ENCODE measurements at regions not wholly inside any gene's neighbourhood (a gene's known extent, or its start where the extent isn't known, plus 50 kb on each side); places are given as distances from the start of the nearest gene placed in this dataset.

DNA sequence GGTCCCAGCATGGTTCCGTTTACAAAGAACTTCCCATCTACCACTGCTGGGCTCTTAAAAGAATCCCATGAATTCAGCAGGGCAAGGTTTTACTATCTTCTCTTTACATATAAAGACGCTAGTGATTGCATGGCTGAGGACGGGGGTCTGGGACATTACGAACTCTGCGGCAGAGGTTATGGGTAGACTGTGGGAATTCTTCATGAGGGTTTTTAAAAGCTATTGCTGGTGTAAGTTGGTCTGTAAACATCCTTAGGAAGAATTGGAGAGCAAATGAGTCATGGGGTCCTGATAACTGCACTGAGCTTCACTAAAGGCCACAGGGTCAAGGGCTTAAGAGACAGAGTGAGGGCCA is 53.1 kb upstream of the TMEM72 start:
- no peak for DNase-seq
- Histone ChIP-seq H3K4me1 (ENCODE audit: control insufficient read depth in 5 of 5, insufficient read depth in 5 of 5, low read length in 5 of 5) (peaks cover 0 to 8% (median 0%) of the 10 kb centered on the region in 5 donors), H3K27me3 (ENCODE audit: control insufficient read depth in 3 of 3, insufficient read depth in 3 of 3, low read length in 2 of 3) (no peaks in the 10 kb centered on the region), H3K36me3 (ENCODE audit: control insufficient read depth in 4 of 4, insufficient read depth in 4 of 4, low read length in 4 of 4) (no peaks in the 10 kb centered on the region), H3K27ac (ENCODE audit: low read depth in 1 of 2, low read length in 1 of 2) (no peak overlapping the region), H3K4me3 (no peak overlapping the region), H3K9me3 (ENCODE audit: control insufficient read depth in 4 of 4, insufficient read depth in 3 of 4, low read length in 3 of 4) (no peaks in the 10 kb centered on the region), H3K9ac (ENCODE audit: insufficient read depth in 1 of 2, low read length in 2 of 2) (no peak overlapping the region)
- WGBS, 2 donors: 73 to 74% methylated on average over 5 of the region's 5 CpGs
- no peak for ATAC-seq (ENCODE audit: insufficient read depth, low FRiP score)
- TF ChIP-seq, protein P1, sequence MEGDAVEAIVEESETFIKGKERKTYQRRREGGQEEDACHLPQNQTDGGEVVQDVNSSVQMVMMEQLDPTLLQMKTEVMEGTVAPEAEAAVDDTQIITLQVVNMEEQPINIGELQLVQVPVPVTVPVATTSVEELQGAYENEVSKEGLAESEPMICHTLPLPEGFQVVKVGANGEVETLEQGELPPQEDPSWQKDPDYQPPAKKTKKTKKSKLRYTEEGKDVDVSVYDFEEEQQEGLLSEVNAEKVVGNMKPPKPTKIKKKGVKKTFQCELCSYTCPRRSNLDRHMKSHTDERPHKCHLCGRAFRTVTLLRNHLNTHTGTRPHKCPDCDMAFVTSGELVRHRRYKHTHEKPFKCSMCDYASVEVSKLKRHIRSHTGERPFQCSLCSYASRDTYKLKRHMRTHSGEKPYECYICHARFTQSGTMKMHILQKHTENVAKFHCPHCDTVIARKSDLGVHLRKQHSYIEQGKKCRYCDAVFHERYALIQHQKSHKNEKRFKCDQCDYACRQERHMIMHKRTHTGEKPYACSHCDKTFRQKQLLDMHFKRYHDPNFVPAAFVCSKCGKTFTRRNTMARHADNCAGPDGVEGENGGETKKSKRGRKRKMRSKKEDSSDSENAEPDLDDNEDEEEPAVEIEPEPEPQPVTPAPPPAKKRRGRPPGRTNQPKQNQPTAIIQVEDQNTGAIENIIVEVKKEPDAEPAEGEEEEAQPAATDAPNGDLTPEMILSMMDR (IDR thresholded peaks at IDR 0.05; ENCODE audit: control extremely low read depth, extremely low read depth): no peak

DNA sequence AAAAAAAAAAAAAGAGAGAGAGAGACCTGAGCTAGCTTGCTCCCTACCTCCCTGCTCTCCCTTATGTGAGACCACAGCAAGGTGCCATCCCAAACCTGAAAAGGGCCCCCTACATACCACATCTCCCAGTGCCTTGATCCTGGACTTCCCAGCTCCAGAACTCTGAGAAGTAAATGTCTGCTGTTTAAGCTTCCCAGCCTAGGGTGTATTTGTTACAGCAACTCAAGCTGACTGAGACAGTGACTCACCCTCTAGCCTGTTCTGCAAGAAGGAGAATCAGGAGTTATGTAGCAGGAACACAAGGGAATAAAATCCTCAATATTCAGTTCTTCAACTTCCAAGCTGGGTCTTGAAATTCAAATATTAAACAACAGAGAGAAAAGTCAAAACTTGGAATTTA is 52.1 kb upstream of the TMEM72 start:
- H3K9me3 ChIP-seq (ENCODE audit: control insufficient read depth in 4 of 4, insufficient read depth in 3 of 4, low read length in 3 of 4): no peaks in the 10 kb centered on the region
- H3K4me1 ChIP-seq (ENCODE audit: control insufficient read depth in 5 of 5, insufficient read depth in 5 of 5, low read length in 5 of 5): peaks cover 0 to 18% (median 0%) of the 10 kb centered on the region in 5 donors
- no peak overlapping the region for H3K9ac ChIP-seq (ENCODE audit: insufficient read depth in 1 of 2, low read length in 2 of 2)
- H3K27me3 ChIP-seq (ENCODE audit: control insufficient read depth in 3 of 3, insufficient read depth in 3 of 3, low read length in 2 of 3): no peaks in the 10 kb centered on the region
- no peak for ATAC-seq (ENCODE audit: insufficient read depth, low FRiP score)
- no peak overlapping the region for H3K4me3 ChIP-seq
- TF ChIP-seq, protein P1 (IDR thresholded peaks at IDR 0.05; ENCODE audit: control extremely low read depth, extremely low read depth): no peak
- no peaks in the 10 kb centered on the region for H3K36me3 ChIP-seq (ENCODE audit: control insufficient read depth in 4 of 4, insufficient read depth in 4 of 4, low read length in 4 of 4)
- H3K27ac ChIP-seq (ENCODE audit: low read depth in 1 of 2, low read length in 1 of 2): no peak overlapping the region
- DNase-seq: no peak

DNA sequence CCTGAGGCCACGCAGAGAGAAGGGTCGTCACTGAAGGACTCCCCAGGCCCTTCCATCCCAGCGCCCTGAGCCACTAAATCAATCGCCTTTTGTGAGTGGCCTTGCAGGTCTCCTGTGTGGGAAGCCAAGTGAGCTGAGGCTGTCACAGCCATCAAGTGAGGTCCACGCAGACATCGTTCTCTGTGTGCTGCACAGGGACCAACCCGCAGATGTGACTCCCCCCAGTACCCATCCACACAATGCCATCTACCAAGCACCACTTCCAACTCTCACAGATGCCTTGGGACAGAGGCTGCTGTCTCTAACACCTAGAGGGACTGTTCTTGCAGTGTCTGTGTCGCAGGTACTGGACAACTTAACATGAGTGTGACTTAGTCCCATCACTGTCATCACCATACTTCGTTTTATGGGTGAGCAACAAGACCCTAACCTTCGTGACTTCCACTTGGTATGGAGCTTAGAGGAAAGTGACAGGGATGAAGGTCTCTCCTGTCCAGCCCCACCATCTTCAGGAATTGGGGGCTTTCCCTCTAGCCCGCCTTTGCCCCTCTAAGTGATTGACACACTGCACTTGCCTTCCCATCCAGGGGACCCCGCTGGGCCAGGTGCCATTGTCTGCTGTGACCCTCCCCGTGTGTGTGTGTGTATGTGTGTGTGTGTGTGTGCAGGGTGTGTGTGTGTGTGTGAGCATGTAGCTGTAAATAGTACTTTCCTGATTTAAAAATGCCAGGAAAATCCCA is 51.4 kb upstream of the TMEM72 start:
- Histone ChIP-seq H3K36me3 (ENCODE audit: control insufficient read depth in 4 of 4, insufficient read depth in 4 of 4, low read length in 4 of 4) (no peaks in the 10 kb centered on the region), H3K9ac (ENCODE audit: insufficient read depth in 1 of 2, low read length in 2 of 2) (no peak overlapping the region), H3K27ac (ENCODE audit: low read depth in 1 of 2, low read length in 1 of 2) (no peak overlapping the region), H3K27me3 (ENCODE audit: control insufficient read depth in 3 of 3, insufficient read depth in 3 of 3, low read length in 2 of 3) (no peaks in the 10 kb centered on the region), H3K4me3 (no peak overlapping the region), H3K4me1 (ENCODE audit: control insufficient read depth in 5 of 5, insufficient read depth in 5 of 5, low read length in 5 of 5) (peaks cover 0 to 25% (median 3%) of the 10 kb centered on the region in 5 donors), H3K9me3 (ENCODE audit: control insufficient read depth in 4 of 4, insufficient read depth in 3 of 4, low read length in 3 of 4) (no peaks in the 10 kb centered on the region)
- DNase-seq (no peak), ATAC-seq (ENCODE audit: insufficient read depth, low FRiP score) (no peak)
- TF ChIP-seq, protein P1 (IDR thresholded peaks at IDR 0.05; ENCODE audit: control extremely low read depth, extremely low read depth): no peak
- WGBS, 2 donors: 89 to 92% methylated on average over 13 of the region's 13 CpGs
